ENCODE measurements at regions not wholly inside any gene's neighbourhood (a gene's known extent, or its start where the extent isn't known, plus 50 kb on each side); places are given as distances from the start of the nearest gene placed in this dataset.

- no peak for TF ChIP-seq POLR2AphosphoS5 (IDR thresholded peaks at IDR 0.05; ENCODE audit: borderline replicate concordance, low read depth, low read length)
- no peak for TF ChIP-seq EZH2 (IDR thresholded peaks at IDR 0.05)
- TF ChIP-seq FOXP2 (optimal IDR thresholded peaks at IDR 0.05; ENCODE audit: control extremely low read depth, extremely low read length, insufficient read depth), result no peak
These were observed 50.9 kb upstream of the NPHP3 start for GRCh38 chr3:132773071-132773619.

Measured in SK-N-MC (cell line).